Activated T-helper 1 cell treated with anti-CD3 and anti-CD28 coated beads, Interleukin-12 subunit alpha, Interleukin-12 subunit beta, Interleukin-2, Interleukin-4 antibody, amounts not matched to agents 30 ng/mL and 10 ng/mL and 1 ng/mL, durations not matched to agents 14 hours and 24 hours and 36 hours (primary cell): ENCODE measurements at regions not wholly inside any gene's neighbourhood (a gene's known extent, or its start where the extent isn't known, plus 50 kb on each side); places are given as distances from the start of the nearest gene placed in this dataset.

Source experiments
- DNase-seq: peaks from one replicate; pipeline ENCODE4 v3.0.0; 2021; ENCODE audit warnings: low spot score
- H3K27ac Mint-ChIP-seq: one replicate; pipeline ENCODE4 v1.8.0; 2021; ENCODE audit warnings: mild to moderate bottlenecking, mixed read lengths
- H3K27me3 Mint-ChIP-seq: one replicate; pipeline ENCODE4 v1.8.0; 2022; ENCODE audit warnings: mild to moderate bottlenecking, moderate library complexity, mixed read lengths; ENCODE audit not compliant: insufficient read depth
- H3K36me3 Mint-ChIP-seq: one replicate; pipeline ENCODE4 v1.8.0; 2021; ENCODE audit warnings: low read depth, mixed read lengths
- H3K4me1 Mint-ChIP-seq: one replicate; pipeline ENCODE4 v1.8.0; 2021; ENCODE audit warnings: low read depth, mixed read lengths
- H3K4me3 Mint-ChIP-seq: one replicate; pipeline ENCODE4 v1.8.0; 2021; ENCODE audit warnings: mild to moderate bottlenecking, moderate library complexity, mixed read lengths
- H3K9me3 Mint-ChIP-seq: one replicate; pipeline ENCODE4 v1.8.0; 2021; ENCODE audit warnings: mixed read lengths
- intact Hi-C: fragments of 100-400 bp; cut with micrococcal nuclease; formaldehyde crosslinking; loops from one replicate; pipeline ENCODE4 v1.15.1; 2024

DNA sequence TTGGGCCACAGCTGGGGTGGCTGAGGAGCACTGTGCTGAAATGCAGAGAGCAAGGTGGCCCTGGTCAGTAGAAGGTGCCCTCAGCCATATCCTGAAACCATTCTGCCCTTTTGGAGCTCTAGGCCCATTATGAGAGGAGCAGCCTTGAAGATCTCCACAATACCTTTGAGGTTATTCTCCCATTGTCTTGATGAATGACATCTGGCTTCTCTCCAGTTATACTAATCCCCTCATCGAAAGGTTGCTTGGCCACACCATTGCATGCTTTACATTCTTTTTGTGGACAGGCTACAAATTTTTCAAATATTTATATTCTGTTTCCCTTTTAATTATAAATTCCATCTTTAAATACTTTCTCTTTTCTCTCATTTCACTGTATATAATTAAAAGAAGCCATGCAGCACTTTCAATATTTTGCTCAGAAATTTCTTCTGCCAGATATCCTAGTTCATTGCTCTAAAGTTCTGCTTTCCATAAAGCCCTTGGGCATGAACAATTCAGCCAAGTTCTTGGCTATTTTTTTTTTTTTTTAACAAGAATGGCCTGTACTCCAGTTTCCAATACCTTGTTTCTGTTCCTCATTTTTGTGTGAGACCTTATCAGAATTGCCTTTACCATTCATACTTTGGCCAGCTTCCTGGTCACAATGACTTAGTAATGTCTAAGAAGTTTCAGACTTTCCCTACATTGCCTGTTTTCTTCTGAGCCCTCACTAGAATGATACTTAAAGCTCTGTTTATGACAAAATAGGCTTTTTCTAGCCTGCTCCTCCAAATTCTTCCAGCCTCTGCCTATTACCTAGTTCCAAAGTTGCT is 138.9 kb upstream of the SGO1 start:
- Mint-ChIP-seq H3K4me1 (no peaks in the 10 kb centered on the region), H3K4me3 (no peak overlapping the region), H3K9me3 (no peaks in the 10 kb centered on the region), H3K27me3 (no peaks in the 10 kb centered on the region), H3K27ac (no peak overlapping the region), H3K36me3 (no peaks in the 10 kb centered on the region)
- intact Hi-C loops, result no loop called here
- no peak for DNase-seq

DNA sequence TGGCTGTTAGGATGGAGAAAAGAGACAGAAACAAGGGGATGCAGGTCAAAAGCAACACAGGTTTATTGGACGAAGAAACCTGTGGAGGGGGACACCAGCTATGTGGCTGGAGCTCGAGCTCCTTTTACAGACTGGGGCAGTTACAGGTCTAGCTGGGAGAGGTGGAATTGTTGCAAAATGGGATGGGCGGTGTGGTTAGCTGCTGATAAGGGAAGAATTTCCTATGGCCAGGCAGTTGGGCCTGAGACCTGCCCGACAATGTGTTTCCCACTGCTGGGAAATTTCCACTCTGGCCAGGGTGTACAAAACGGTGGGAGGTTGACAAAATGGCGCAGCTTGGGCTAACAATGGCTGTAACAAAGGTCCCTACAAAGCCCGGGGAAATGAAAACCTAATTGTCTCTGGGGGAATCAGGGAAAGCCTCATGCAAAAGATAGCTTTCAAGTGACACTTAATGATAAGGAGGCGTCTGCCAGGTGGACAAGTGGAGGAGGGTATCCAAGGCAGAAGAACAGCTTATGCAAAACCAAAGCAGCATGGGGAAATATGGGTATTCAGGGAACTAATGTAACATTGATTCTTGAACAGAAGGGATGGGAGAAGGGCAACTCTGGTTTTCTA is 137.4 kb upstream of the SGO1 start:
- Mint-ChIP-seq H3K4me3 (no peak overlapping the region), H3K36me3 (no peaks in the 10 kb centered on the region), H3K27ac (no peak overlapping the region), H3K9me3 (no peaks in the 10 kb centered on the region), H3K4me1 (no peaks in the 10 kb centered on the region), H3K27me3 (no peaks in the 10 kb centered on the region)
- DNase-seq, result no peak
- intact Hi-C loops, result no loop called here

DNA sequence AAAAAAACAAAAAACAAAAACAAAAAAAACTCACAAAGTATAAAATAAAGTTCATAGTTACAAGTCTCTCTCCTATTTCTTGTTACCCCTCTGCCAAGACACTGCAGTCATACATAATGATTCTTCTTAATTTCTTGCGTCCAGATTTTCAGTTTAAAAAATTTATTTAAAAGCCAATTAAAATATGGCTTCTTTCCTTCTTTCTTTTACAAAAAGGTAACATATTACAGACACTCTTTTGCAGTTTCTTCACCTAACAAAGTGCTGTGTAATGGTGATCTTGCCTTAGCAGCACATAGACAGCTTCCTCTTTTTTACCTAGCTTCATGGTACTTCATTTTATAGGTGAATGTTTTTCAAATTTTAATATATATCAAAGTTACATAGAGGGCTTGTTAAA is 136.1 kb upstream of the SGO1 start:
- H3K36me3 Mint-ChIP-seq, result no peaks in the 10 kb centered on the region
- no peaks in the 10 kb centered on the region for H3K27me3 Mint-ChIP-seq
- DNase-seq, result no peak
- no peaks in the 10 kb centered on the region for H3K9me3 Mint-ChIP-seq
- H3K4me1 Mint-ChIP-seq, result no peaks in the 10 kb centered on the region
- H3K27ac Mint-ChIP-seq, result no peak overlapping the region
- H3K4me3 Mint-ChIP-seq, result no peak overlapping the region
- intact Hi-C loops, result no loop called here

DNA sequence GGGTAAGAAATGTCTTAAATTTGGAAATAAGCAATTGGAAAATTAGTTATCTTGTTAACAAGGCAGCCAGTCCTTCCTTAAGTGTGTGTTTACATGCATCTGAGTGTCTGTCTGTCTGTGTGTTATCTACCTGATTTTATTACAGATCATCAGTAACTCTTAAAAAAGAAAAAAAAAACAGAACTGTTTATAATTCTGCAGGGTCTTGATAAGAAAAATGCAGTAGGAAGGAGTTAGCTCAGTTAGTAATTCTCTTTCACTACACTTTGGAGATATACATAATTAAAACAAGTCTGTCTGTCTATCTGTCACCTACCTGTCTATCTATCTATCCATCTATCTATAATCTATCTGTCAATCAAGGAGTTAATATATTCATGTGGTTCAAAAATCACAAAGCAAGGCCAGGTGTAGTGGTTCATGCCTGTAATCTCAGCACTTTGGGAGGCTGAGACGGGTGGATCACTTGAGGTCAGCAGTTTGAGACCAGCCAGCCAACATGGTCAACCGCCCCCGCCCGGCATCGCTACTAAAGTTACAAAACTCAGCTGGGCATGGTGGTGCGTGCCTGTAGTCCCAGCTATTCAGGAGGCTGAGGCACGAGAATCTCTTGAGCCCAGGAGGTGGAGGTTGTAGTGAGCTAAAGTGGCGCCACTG is 135.5 kb upstream of the SGO1 start:
- Mint-ChIP-seq H3K27ac (no peak overlapping the region), H3K4me1 (no peaks in the 10 kb centered on the region), H3K9me3 (no peaks in the 10 kb centered on the region), H3K27me3 (no peaks in the 10 kb centered on the region), H3K36me3 (no peaks in the 10 kb centered on the region), H3K4me3 (no peak overlapping the region)
- intact Hi-C loops, result no loop called here
- DNase-seq, result no peak

DNA sequence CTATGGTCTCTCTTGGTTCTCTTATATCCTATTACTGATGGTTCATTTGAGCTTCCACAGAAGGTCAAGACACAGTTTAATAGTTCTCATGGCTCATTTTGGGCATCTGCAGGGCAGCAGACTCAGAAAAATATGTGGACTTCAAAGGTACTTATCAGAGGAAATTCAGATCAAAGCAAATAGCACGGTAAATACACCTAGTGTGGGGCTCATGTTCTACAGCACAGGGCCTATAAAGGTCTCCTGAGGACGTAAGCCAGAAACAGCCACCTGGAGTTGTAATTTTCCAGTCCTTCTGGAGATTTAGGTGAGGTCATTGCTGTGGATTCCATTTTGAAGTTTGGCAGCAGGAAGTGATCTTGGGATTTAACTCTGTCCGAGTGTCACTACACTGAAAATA is 134.5 kb upstream of the SGO1 start:
- no peaks in the 10 kb centered on the region for H3K27me3 Mint-ChIP-seq
- no peak for DNase-seq
- H3K9me3 Mint-ChIP-seq, result no peaks in the 10 kb centered on the region
- H3K27ac Mint-ChIP-seq, result no peak overlapping the region
- H3K4me3 Mint-ChIP-seq, result no peak overlapping the region
- H3K4me1 Mint-ChIP-seq, result no peaks in the 10 kb centered on the region
- intact Hi-C loops, result no loop called here
- no peaks in the 10 kb centered on the region for H3K36me3 Mint-ChIP-seq

DNA sequence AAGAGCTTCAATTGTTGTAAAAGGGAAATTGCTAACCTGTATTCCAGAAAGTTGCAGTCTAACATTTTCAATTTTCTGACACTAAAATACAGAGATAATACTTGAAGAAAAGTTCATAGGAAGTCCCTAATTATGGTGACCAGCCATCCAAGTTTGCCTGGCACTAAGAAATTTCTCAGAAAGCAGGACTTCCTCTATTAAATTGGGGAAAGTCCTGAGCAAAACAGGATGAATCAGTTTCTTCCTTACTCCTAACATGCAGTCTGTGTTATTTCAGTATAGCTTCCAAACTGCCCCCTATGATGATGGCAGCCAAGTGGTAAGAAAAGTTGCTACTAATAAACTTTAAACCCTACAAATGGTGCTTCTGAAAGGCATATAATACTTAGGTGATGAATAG is 133.5 kb upstream of the SGO1 start:
- H3K4me1 Mint-ChIP-seq, result no peaks in the 10 kb centered on the region
- H3K9me3 Mint-ChIP-seq, result no peaks in the 10 kb centered on the region
- no peak overlapping the region for H3K27ac Mint-ChIP-seq
- no peaks in the 10 kb centered on the region for H3K36me3 Mint-ChIP-seq
- no peak for DNase-seq
- no peak overlapping the region for H3K4me3 Mint-ChIP-seq
- intact Hi-C loops, result no loop called here
- H3K27me3 Mint-ChIP-seq, result no peaks in the 10 kb centered on the region

DNA sequence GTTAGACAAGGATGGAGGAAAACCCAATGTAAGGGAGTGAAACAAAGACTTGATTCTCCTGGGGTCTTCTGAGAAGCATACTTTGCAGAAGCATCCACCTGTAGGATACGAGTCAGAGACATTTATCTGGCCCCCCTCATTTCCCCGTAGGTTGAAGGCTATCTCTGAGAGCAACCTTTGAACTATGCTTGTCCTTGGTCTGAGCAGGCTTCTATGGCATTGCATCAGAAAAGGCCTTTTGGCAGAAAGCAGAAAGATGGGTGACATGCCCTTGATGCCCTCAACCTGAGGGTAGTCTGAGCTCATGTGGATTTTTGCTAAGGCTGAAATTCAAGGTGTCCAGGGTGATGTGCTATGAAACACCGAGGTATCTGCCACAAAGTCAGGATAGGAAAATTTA is 131.6 kb upstream of the SGO1 start:
- H3K27me3 Mint-ChIP-seq, result no peaks in the 10 kb centered on the region
- no peaks in the 10 kb centered on the region for H3K9me3 Mint-ChIP-seq
- H3K27ac Mint-ChIP-seq, result no peak overlapping the region
- no peaks in the 10 kb centered on the region for H3K4me1 Mint-ChIP-seq
- intact Hi-C loops, result no loop called here
- no peak for DNase-seq
- H3K36me3 Mint-ChIP-seq, result no peaks in the 10 kb centered on the region
- no peak overlapping the region for H3K4me3 Mint-ChIP-seq

DNA sequence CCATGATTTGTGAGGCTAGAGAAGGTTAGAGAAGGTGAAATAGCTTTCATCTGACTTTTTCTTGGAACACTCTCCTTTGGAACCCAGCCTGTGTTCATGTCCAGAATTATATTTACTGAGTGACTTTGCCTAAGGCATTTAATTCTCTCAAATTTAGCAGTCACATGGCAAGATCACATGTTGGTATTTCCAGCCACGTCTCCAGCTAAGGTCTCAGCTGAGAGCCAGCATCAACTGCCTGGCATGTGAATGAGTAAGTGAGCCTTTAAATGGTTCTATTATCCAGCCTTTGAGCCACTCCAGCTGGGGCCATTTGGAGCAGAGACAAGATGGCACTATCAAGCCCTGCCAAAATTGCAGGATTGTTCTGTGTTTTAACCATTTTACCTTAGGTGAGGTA is 130.2 kb upstream of the SGO1 start:
- no peak overlapping the region for H3K27ac Mint-ChIP-seq
- H3K36me3 Mint-ChIP-seq, result no peaks in the 10 kb centered on the region
- no peaks in the 10 kb centered on the region for H3K4me1 Mint-ChIP-seq
- H3K27me3 Mint-ChIP-seq, result no peaks in the 10 kb centered on the region
- intact Hi-C loops, result no loop called here
- no peaks in the 10 kb centered on the region for H3K9me3 Mint-ChIP-seq
- no peak overlapping the region for H3K4me3 Mint-ChIP-seq
- DNase-seq, result no peak

DNA sequence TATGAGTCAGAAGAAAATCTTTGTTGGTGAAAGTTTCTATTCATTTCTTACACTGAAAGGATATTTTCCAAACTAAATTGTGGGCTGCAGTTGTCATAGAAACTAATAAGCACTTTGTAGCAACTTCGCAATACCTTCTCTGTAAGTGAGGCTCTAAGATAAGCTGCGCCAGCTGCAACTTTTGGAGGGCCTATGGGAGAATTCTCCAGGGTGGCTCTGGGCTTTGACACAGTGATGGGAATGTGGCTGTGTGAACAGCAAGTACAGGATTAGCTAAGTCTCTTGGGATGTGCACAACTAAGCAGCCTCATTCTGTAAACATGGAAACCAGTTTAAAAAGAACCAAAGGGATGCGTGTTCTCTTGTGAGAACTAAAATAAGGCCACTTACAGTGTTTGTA is 124.6 kb upstream of the SGO1 start:
- no peak overlapping the region for H3K27ac Mint-ChIP-seq
- no peaks in the 10 kb centered on the region for H3K4me1 Mint-ChIP-seq
- no peaks in the 10 kb centered on the region for H3K9me3 Mint-ChIP-seq
- no peak overlapping the region for H3K4me3 Mint-ChIP-seq
- H3K27me3 Mint-ChIP-seq, result no peaks in the 10 kb centered on the region
- DNase-seq, result no peak
- intact Hi-C loops, result no loop called here
- no peaks in the 10 kb centered on the region for H3K36me3 Mint-ChIP-seq

DNA sequence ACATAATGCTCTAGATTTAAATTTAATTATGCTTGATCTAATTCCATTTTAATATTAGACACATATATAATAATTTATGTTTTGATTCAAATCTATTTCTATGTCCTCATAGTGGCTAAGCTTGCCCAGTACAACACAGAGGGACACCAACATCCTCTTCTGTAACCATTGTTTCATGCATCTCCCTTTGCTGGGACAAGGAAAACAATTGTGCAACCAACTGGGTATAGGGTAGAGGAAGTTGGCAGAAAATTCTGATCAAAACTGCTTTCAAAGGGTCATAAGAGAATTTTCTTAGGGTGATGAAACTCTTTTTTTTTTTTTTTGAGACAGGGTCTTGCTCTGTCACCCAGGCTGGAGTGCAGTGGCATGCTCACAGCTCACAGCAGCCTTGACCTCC is 121.4 kb upstream of the SGO1 start:
- H3K4me1 Mint-ChIP-seq, result no peaks in the 10 kb centered on the region
- no peak overlapping the region for H3K4me3 Mint-ChIP-seq
- no peaks in the 10 kb centered on the region for H3K27me3 Mint-ChIP-seq
- intact Hi-C loops, result no loop called here
- DNase-seq, result no peak
- H3K9me3 Mint-ChIP-seq, result no peaks in the 10 kb centered on the region
- H3K27ac Mint-ChIP-seq, result no peak overlapping the region
- no peaks in the 10 kb centered on the region for H3K36me3 Mint-ChIP-seq

DNA sequence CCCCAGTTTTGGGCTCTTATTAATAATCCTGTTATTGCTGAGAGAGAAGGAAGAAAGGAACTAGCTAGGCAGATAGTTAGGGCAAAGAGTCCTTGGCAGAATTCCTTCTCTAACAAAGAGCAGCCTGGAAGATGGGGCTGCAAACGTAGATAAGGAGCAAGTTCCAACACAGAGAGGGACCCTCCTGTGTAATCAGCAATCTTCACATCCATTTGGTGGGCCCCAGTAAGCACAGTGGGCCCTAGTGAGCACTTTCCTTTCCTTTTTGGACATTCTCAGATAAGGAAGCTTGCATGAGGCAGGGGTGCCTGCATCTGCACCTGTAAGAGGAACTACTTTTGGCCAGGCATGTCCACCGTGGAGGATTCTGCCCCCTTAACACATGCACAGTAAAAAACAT is 119.6 kb upstream of the SGO1 start:
- DNase-seq, result no peak
- Mint-ChIP-seq H3K4me3 (no peak overlapping the region), H3K27me3 (no peaks in the 10 kb centered on the region)

DNA sequence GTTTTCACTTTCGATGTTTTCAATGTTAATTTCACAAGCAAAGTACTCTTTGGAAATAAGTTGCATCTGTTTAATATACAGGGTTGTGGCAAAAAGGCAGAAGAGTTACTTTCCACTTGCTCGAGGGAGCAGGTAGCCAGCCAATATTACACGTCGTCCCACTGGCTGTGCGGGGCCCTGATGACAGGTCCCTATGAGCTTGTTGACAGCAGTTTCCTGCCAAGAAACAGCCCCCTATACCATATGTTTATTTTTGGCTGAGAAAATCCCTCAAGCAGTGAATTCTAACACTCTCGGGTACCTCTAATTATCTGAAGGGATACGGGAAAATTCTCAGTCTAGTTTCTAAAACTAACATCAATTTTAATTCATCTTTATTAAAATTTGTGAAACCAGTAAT is 116.8 kb upstream of the SGO1 start:
- intact Hi-C loops, result no loop called here
- no peaks in the 10 kb centered on the region for H3K9me3 Mint-ChIP-seq
- H3K4me1 Mint-ChIP-seq, result no peaks in the 10 kb centered on the region
- H3K36me3 Mint-ChIP-seq, result no peaks in the 10 kb centered on the region
- DNase-seq, result no peak
- H3K4me3 Mint-ChIP-seq, result no peak overlapping the region
- no peak overlapping the region for H3K27ac Mint-ChIP-seq
- peaks cover 2% of the 10 kb centered on the region for H3K27me3 Mint-ChIP-seq

More for the DNA sequence above, 119.6 kb upstream of the SGO1 start:
- no peak overlapping the region for H3K27ac Mint-ChIP-seq
- intact Hi-C loops, result no loop called here
- no peaks in the 10 kb centered on the region for H3K4me1 Mint-ChIP-seq
- H3K9me3 Mint-ChIP-seq, result no peaks in the 10 kb centered on the region
- no peaks in the 10 kb centered on the region for H3K36me3 Mint-ChIP-seq

DNA sequence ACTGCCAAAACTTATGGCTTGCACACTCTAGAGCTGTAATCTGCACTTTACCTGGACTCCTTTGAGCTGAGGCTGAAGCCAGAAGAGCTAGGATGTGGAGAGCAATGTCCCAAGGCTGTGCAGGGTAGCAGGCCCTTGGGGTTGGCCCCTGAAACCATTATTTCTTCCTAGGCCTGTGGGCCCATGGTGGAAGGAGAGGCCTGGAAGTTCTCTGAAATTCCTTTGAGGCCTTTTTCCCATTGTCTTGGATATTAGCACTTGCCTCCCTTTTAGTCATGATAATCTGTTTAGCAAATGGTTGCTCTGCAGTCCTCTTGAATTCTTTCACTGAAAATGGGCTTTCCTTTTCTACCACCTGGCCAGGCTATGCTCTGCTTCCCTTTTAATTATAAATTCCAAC is 102.0 kb upstream of the SGO1 start:
- intact Hi-C loops, result no loop called here
- H3K4me1 Mint-ChIP-seq, result no peaks in the 10 kb centered on the region
- H3K9me3 Mint-ChIP-seq, result peaks cover 14% of the 10 kb centered on the region
- no peaks in the 10 kb centered on the region for H3K27me3 Mint-ChIP-seq
- H3K27ac Mint-ChIP-seq, result no peak overlapping the region
- no peak for DNase-seq
- H3K4me3 Mint-ChIP-seq, result no peak overlapping the region
- no peaks in the 10 kb centered on the region for H3K36me3 Mint-ChIP-seq
